ENCODE measurements at regions not wholly inside any gene's neighbourhood (a gene's known extent, or its start where the extent isn't known, plus 50 kb on each side); places are given as distances from the start of the nearest gene placed in this dataset.

GRCh38 chr2:128494307-128494639 is 175.6 kb upstream of the HS6ST1 start:
- TF ChIP-seq, protein P1, sequence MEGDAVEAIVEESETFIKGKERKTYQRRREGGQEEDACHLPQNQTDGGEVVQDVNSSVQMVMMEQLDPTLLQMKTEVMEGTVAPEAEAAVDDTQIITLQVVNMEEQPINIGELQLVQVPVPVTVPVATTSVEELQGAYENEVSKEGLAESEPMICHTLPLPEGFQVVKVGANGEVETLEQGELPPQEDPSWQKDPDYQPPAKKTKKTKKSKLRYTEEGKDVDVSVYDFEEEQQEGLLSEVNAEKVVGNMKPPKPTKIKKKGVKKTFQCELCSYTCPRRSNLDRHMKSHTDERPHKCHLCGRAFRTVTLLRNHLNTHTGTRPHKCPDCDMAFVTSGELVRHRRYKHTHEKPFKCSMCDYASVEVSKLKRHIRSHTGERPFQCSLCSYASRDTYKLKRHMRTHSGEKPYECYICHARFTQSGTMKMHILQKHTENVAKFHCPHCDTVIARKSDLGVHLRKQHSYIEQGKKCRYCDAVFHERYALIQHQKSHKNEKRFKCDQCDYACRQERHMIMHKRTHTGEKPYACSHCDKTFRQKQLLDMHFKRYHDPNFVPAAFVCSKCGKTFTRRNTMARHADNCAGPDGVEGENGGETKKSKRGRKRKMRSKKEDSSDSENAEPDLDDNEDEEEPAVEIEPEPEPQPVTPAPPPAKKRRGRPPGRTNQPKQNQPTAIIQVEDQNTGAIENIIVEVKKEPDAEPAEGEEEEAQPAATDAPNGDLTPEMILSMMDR (IDR thresholded peaks at IDR 0.05): no peak
- no peak for TF ChIP-seq POLR2A (IDR thresholded peaks at IDR 0.05)

Measured in right lobe of liver (tissue), 4 donors.